Calu3 (cell line): ENCODE measurements at regions not wholly inside any gene's neighbourhood (a gene's known extent, or its start where the extent isn't known, plus 50 kb on each side); places are given as distances from the start of the nearest gene placed in this dataset.

ENCODE experiments used
- BruUV-seq: library from RNA; stranded (reverse); fragments of 400-500 nt; replicated peaks from 2 replicates; lab custom pipeline; 2021; lab: Mats Ljungman, UMichigan
- CTCF ChIA-PET: fragments of 300-600 bp; sonication (Branson Sonifier 250); formaldehyde crosslinking; loops from one replicate; lab custom pipeline; 2022; ENCODE audit warnings: antibody characterized with exemption; lab: Charles Lee
- DNase-seq: peaks from one replicate; pipeline ENCODE4 v3.0.0; 2022
- H3K27ac Mint-ChIP-seq: one replicate; pipeline ENCODE4 v1.8.0; 2022; ENCODE audit warnings: mixed read lengths; ENCODE audit not compliant: unreplicated experiment
- H3K27me3 Mint-ChIP-seq: one replicate; pipeline ENCODE4 v1.8.0; 2022; ENCODE audit warnings: mixed read lengths; ENCODE audit not compliant: unreplicated experiment
- H3K36me3 Mint-ChIP-seq: one replicate; pipeline ENCODE4 v1.8.0; 2022; ENCODE audit warnings: mild to moderate bottlenecking, moderate library complexity, mixed read lengths; ENCODE audit not compliant: insufficient read depth, unreplicated experiment
- H3K4me1 Mint-ChIP-seq: one replicate; pipeline ENCODE4 v1.8.0; 2022; ENCODE audit warnings: mild to moderate bottlenecking, low read depth, mixed read lengths; ENCODE audit not compliant: unreplicated experiment
- H3K4me3 Mint-ChIP-seq: one replicate; pipeline ENCODE4 v1.8.0; 2022; ENCODE audit warnings: mild to moderate bottlenecking, low read depth, moderate library complexity, mixed read lengths; ENCODE audit not compliant: unreplicated experiment
- H3K9me3 Mint-ChIP-seq: one replicate; pipeline ENCODE4 v1.8.0; 2022; ENCODE audit warnings: low read depth, mixed read lengths; ENCODE audit not compliant: unreplicated experiment
- intact Hi-C: fragments of 100-400 bp; cut with micrococcal nuclease; formaldehyde crosslinking; loops from one replicate; pipeline ENCODE4 v1.10.0; 2022; ENCODE audit not compliant: unreplicated experiment
- TF ChIP-seq, protein P1 (sequence below): fragments of 200-600 bp; IDR thresholded peaks from one replicate; pipeline ENCODE4 v1.8.0; 2022; ENCODE audit warnings: antibody characterized with exemption; ENCODE audit not compliant: unreplicated experiment

- H3K27me3 Mint-ChIP-seq: no peaks in the 10 kb centered on the region
- no TSS peak for BruUV-seq
- no peak overlapping the region for H3K27ac Mint-ChIP-seq
- TF ChIP-seq, protein P1, sequence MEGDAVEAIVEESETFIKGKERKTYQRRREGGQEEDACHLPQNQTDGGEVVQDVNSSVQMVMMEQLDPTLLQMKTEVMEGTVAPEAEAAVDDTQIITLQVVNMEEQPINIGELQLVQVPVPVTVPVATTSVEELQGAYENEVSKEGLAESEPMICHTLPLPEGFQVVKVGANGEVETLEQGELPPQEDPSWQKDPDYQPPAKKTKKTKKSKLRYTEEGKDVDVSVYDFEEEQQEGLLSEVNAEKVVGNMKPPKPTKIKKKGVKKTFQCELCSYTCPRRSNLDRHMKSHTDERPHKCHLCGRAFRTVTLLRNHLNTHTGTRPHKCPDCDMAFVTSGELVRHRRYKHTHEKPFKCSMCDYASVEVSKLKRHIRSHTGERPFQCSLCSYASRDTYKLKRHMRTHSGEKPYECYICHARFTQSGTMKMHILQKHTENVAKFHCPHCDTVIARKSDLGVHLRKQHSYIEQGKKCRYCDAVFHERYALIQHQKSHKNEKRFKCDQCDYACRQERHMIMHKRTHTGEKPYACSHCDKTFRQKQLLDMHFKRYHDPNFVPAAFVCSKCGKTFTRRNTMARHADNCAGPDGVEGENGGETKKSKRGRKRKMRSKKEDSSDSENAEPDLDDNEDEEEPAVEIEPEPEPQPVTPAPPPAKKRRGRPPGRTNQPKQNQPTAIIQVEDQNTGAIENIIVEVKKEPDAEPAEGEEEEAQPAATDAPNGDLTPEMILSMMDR: no peak
- intact Hi-C loops: no loop called here
- no peak for DNase-seq
- H3K4me3 Mint-ChIP-seq: no peak overlapping the region
- no peaks in the 10 kb centered on the region for H3K36me3 Mint-ChIP-seq
- CTCF ChIA-PET: no interaction called here
- H3K4me1 Mint-ChIP-seq: peaks cover 3% of the 10 kb centered on the region
- H3K9me3 Mint-ChIP-seq: no peaks in the 10 kb centered on the region
Measured at GRCh38 chr1:195715652-195716051, 892.6 kb downstream of the KCNT2 start.

GRCh38 chr1:195714248-195714647, 894.0 kb downstream of the KCNT2 start:
- DNase-seq: no peak
- intact Hi-C loops: no loop called here
- Mint-ChIP-seq H3K27me3 (no peaks in the 10 kb centered on the region), H3K9me3 (no peaks in the 10 kb centered on the region), H3K27ac (no peak overlapping the region), H3K36me3 (no peaks in the 10 kb centered on the region), H3K4me1 (no peaks in the 10 kb centered on the region), H3K4me3 (no peak overlapping the region)
- TF ChIP-seq, protein P1: no peak
- BruUV-seq: no TSS peak
- CTCF ChIA-PET: no interaction called here

DNA sequence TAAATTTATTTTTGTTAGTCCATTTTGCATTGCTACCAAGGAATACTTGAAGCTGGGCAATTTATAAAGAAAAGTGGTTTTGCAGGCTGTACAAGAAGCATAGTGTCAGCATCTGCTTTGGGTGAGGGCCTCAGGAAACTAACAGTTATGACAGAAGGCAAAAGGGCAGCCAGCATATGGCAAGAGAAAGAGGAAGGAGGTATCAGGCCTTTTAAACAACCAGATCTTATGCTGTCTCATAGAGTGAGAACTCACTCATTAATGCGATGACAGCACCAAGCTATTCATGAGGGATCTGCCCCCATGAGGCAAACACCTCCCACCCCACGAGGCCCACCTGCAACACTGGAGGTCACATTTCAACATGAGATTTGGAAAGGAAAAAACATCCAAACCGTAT, 898.4 kb downstream of the KCNT2 start:
- no peak for DNase-seq
- H3K36me3 Mint-ChIP-seq: no peaks in the 10 kb centered on the region
- H3K27me3 Mint-ChIP-seq: no peaks in the 10 kb centered on the region
- CTCF ChIA-PET: no interaction called here
- no TSS peak for BruUV-seq
- intact Hi-C loops: no loop called here
- no peak overlapping the region for H3K4me3 Mint-ChIP-seq
- no peak overlapping the region for H3K27ac Mint-ChIP-seq
- peaks cover 7% of the 10 kb centered on the region for H3K4me1 Mint-ChIP-seq
- TF ChIP-seq, protein P1: no peak
- no peaks in the 10 kb centered on the region for H3K9me3 Mint-ChIP-seq

DNA sequence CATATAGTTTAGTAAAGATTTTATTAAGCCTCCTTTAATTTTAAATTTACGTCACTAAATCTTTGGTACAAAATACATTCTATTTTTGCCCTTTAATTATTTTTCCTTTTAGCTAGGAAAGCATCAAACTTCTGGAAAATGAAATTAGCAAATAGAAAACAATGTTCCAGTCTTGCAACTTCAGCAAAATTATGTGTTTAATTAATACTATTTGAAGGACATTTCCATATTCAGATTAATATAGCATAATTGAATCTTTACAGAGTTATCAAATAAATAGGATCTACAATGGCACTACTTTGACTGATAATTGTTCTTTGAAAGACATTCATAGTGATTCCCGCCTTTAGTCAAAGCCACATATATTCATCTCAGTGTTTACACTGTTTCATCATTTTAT, 904.2 kb downstream of the KCNT2 start:
- intact Hi-C loops: no loop called here
- H3K27ac Mint-ChIP-seq: no peak overlapping the region
- peaks cover 7% of the 10 kb centered on the region for H3K4me1 Mint-ChIP-seq
- no peak overlapping the region for H3K4me3 Mint-ChIP-seq
- BruUV-seq: no TSS peak
- no peak for DNase-seq
- H3K36me3 Mint-ChIP-seq: no peaks in the 10 kb centered on the region
- TF ChIP-seq, protein P1: no peak
- no peaks in the 10 kb centered on the region for H3K27me3 Mint-ChIP-seq
- CTCF ChIA-PET: no interaction called here
- no peaks in the 10 kb centered on the region for H3K9me3 Mint-ChIP-seq
